UCSD-AML1 (cell line): ENCODE measurements at regions not wholly inside any gene's neighbourhood (a gene's known extent, or its start where the extent isn't known, plus 50 kb on each side); places are given as distances from the start of the nearest gene placed in this dataset.

ENCODE experiments used
- DNase-seq: peaks from one replicate; lab custom pipeline; 2025; ENCODE audit not compliant: unreplicated experiment; lab: John Stamatoyannopoulos, UW

- DNase-seq, result no peak
Measured at GRCh38 chr7:86949052-86949778, 110.2 kb downstream of the ELAPOR2 start.

DNA sequence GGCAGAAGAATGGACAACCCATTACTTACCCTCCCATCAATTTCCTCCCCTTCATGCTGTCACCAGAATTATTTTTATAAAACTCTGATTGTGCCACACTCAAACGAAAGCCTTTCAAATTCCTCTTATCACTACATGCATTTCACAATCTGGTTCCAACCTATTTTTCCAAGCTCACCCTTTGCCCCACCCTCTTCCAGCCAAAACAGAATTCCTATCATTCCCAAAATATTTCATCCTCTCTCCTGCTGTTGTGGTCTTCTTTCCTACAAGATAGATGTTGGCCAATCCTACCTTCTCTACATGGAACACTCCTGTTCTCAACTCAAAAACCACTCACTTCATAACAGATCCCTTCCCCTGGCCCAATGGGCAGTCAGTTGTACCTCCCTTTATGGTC lies 111.5 kb downstream of the ELAPOR2 start:
- DNase-seq, result no peak

DNA sequence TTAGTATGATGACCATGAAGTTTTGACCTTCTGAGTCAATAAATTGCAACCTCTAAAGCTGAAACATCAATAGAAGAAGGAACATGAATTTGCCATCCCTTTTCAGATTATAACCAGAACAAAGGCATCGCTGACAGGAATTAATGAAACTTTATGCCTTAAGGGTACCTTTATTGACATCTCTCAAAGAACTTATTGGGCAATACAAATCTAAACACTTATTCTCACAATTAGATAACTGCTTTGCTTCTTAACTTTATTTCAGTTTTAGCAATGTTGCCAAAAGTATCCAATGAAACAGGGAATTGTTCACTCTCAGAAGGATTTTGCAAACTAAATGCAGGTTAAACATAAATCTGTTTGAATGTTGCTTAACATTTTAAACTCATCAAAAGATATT lies 116.0 kb downstream of the ELAPOR2 start:
- DNase-seq, result no peak

DNA sequence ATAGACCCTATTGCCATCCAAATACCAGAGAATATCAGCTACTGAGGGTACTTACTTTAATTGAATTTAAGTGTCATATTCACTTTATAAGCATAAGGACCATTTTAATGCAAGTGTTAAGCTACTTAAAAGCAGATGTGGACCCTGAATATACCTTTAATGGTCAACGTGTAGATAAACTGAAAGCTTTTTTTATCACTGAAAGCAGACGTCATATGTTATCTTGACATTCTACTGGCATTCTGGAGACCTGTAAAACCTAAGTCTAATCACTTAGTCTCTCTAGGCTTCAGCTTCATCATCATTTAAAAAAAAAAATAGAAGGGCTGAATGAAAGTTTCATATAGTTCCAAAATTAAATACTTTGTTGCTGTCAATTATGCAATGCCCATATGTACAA lies 116.5 kb downstream of the ELAPOR2 start:
- DNase-seq, result no peak

- no peak for DNase-seq
Measured at GRCh38 chr7:86942081-86942480, 117.4 kb downstream of the ELAPOR2 start.

- no peak for DNase-seq
Measured at GRCh38 chr7:86939197-86939814, 120.1 kb downstream of the ELAPOR2 start.

DNA sequence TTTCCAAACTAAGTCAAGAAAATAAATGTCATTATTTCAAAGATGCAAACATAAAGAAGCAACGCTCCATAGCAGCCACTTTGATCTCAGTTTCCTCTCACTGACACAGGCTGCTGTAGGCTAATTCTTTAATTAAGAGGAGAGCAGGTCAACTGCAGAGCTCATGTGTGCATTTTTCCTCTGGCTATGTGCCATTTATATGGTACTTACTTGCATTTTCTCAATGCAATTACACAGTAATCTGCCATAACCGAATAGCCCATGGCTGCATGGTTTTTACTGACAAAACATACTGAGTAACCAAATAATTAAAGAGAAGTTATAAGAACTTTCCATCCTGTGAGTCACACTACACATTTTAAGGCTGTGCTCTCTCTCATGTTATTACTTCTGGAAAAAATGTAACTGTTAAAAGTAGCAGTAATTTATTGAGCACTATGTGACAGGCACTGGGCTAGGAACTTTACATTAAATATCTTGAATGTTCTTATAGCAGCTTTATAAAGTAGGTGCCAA lies 122.0 kb downstream of the ELAPOR2 start:
- no peak for DNase-seq

- DNase-seq, result no peak
Measured at GRCh38 chr7:86933295-86933845, 126.1 kb downstream of the ELAPOR2 start.

DNA sequence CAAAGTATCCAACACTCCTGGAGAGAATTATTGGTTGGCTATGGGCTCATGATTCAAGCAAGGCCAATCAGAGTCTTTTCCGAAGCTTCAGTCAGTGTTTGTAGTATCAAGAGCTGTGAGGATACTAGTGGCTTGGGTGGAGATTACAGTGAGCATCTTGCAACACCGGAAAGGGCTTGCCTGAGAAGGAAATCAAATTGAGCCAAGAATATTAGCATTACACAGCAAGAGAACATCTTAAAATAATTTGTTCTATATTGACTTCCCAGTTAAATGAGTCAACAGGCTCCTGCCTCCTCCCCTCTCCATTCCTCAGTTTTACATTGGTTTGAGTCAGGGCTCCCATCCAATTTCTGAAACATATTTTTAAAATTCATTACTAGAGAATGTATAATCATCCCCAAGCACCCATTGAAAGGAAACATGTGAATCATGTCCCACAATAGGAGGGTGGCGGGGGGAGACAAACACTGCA lies 127.4 kb downstream of the ELAPOR2 start:
- no peak for DNase-seq

- DNase-seq, result no peak
Measured at GRCh38 chr7:86931439-86931838, 128.0 kb downstream of the ELAPOR2 start.

GRCh38 chr7:86930554-86931307 lies 128.7 kb downstream of the ELAPOR2 start:
- DNase-seq, result no peak

DNA sequence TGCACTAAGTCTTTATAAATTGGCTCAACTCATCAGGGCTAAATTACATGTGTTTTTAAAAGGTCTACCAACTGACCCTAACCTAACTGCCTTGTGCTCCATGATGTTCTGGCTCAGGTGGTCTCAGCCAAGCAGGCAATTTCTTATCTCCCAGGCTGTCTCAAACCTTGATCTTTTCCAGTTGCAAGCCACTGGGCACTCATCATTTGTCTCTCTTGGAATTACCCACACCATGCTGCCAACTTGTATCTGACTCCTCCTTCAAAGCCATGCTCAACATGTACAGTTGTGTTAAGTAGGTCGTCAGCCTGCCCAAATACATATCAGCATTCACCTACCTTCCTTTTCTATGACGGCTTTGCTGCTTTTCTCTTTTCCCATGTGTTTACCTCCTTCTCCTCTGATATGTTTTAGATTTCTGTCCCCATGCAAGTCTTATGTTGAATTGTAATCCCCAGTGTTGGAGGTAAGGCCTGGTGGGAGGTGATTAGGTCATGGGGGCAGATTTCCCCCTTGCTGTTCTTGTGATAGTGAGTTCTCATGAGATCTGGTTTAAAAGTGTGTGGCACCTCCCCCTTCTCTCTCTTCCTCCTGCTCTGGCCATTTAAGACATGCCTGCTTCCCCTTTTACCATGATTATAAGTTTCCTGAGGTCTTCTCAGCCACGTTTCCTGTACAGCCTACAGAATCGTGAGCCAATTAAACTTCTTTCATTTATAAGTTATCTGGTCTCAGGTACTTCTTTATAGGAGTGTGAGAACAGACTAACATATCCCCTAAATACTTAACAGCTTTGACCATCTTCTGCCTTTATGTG lies 130.0 kb downstream of the ELAPOR2 start:
- DNase-seq, result no peak

- DNase-seq, result no peak
Measured at GRCh38 chr7:86928308-86928707, 131.1 kb downstream of the ELAPOR2 start.

DNA sequence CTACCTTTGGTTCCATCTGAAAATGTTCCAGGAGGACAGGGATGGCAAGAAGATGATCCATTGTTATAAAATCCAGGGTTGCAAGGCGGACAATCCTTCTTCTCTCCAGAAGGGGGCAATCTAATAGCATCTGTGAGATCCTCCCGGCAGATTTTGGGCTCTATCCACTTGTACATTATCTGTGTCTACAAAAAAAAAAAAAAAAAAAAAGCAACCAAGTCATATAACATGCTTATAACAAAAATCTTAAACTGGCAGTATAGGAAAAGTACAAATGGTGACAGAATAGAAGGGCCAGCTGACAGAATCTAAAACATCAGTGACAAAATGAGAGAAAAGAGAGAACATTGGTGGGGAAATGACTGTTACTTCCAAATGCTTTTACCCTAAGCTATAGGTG lies 132.7 kb downstream of the ELAPOR2 start:
- DNase-seq, result no peak

DNA sequence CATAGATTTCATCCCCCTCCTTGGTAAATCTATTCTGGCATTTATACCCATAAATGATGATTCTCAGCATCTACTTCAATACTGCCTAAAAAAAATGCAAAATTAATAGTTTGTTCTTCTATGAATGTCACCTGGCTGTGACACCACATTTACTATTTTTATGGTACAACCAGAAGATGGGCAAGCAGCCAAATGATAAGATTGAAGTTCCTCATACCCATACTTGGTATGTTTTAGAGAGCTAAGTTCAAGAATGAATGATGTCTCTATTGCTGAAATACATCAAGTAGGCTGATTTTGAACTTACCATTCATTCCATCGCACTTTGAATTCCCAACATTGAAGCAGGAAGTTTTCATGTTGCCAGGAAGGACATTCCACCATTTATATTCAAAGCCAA lies 134.2 kb downstream of the ELAPOR2 start:
- DNase-seq, result no peak

- DNase-seq, result no peak
Measured at GRCh38 chr7:86923527-86923926, 135.9 kb downstream of the ELAPOR2 start.

- DNase-seq, result no peak
Measured at GRCh38 chr7:86920154-86920553, 139.3 kb downstream of the ELAPOR2 start.

GRCh38 chr7:86918245-86918644 lies 141.2 kb downstream of the ELAPOR2 start:
- no peak for DNase-seq

DNA sequence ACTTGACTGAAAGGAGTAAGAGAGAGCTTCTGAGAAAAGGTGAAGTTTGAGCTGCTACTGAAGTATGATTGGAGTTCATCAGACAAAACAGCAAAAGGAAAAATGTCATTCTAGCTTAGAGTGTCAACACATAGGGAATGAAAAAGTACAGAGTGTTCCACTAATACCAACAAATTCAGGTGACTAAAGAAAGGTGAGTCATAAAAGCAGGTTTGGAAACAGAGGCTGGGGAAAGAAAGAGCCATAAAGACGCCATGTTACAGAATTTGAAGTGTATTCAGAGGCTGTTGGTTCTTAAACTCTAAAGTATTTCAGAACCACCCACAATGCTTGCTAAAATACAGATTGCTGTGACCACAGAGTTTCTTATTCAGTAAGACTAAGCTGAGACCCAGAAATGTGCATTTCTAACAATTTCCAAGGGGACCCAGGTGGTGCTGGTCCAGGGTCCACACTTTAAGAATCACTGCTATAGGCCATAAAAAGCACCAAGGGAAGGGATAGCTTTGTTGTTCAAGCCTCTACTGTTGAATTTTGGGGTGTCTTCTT lies 143.1 kb downstream of the ELAPOR2 start:
- DNase-seq, result no peak

DNA sequence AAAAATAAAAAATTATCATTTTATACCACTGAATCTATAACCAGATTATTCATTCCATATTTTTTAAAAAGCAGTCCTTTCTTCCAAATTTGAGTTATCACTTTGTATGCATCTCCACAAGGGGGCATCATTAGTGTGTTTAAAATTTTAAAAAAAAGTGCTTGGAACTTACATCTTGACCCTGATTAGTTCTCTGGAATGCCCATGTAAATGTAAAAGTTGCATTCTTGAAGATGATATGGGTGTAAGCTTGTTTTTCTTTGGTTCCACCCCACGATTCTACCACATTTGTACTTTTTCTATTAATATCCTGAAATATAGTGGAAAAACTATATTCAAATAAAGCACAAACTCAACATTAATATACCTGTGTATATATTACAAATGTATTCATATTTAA lies 144.9 kb downstream of the ELAPOR2 start:
- no peak for DNase-seq
